HG03159 (cell line): ENCODE measurements at regions not wholly inside any gene's neighbourhood (a gene's known extent, or its start where the extent isn't known, plus 50 kb on each side); places are given as distances from the start of the nearest gene placed in this dataset.
"Not testable (repeated sequence)": the region's sequence is repeated elsewhere in the genome, so short reads cannot be mapped to it uniquely, and the experiment has no call there.

ENCODE experiments used
- ATAC-seq: cut with Tn5 transposase; IDR thresholded peaks from one replicate; pipeline ENCODE4 v1.9.1; 2021; ENCODE audit warnings: mild to moderate bottlenecking, moderate library complexity; ENCODE audit not compliant: unreplicated experiment

DNA sequence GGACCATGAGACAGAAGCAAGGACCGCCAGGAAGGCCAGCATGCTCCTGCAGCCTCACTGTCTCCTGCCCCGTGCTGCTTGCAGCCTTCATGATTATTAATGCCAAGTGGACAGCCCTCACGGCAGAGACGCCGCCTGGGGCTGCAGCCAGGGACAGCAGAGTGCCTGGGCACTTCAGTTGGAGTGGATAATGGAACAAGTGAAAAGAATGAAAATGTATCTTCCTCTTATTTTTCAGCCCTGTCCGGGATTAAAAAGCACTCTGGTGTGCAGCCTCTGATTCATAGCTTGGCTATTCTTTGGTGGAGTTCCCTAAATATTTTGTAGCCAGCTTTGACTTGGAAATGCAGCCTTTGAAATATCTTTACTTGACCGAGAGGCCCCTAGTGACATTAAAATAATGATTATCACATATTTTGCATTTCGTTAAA is 1404.2 kb downstream of the BRD1 start:
- no peak for ATAC-seq

- ATAC-seq, result no peak
Observed at GRCh38 chr22:48422900-48423480, 1404.7 kb downstream of the BRD1 start.

- no peak for ATAC-seq
Observed at GRCh38 chr22:48418831-48419230, 1408.8 kb downstream of the BRD1 start.

DNA sequence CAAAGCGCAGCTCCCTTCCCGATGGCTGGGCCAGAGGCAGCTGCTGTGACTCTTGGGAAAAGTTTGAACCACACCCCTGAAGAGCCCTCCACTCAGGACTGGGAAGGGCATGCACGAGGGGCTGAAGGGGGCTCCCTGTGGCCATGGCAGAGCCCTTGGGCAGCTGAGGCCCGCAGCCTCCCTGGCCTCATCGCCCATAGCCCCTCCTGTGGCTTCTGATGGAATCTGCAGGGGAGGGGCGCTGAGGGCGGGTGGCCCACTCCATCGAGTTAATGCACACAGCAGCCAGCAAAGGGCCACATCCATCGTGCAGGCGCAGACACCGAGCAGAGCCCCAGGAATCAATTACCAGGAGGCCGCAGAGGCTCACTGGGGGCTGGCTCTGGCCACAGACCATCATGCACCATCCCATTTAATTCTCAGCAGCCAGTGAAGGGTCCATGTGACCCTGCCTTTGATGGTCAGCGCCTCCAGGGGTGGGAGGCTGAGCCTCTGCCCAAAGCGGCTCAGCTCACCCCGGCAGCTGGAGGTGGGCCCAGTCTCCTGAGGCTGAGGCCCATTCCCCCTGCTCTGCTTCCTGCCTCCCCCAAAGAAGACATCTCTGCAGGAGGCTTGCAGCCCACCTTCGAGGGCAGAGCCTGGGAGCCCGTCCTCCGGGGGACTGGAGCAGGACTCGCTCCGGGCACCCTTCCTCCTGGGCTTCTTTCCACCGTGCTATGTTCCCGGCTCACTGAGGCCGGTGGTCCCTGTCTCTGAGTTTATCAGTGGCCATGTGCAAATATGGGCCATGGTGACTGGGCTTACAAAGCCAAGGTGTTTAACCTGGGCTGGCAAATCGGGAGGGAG is 1410.2 kb downstream of the BRD1 start:
- ATAC-seq, result no peak

- no peak for ATAC-seq
Observed at GRCh38 chr22:48416396-48417224, 1411.1 kb downstream of the BRD1 start.

DNA sequence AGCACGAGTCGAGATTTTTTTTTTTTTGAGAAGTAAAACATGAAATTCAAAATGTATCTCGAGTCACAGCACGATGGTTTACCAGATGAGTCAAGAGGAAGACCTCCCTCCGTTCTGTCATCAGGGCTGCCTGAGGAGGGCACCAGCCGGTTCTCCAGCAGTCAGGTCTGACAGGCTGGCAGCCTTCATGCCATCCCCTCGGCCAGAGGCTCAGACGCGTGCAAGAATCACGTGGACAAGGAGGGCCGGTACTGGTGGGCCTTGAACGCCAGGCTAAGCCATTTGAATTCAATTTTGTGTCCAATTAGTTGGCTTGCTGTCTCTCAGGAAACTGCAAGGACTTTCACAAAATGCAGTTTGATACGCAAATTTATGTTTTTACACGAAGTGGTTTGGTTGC is 1412.2 kb downstream of the BRD1 start:
- ATAC-seq, result no peak

GRCh38 chr22:48414651-48415050 is 1413.0 kb downstream of the BRD1 start:
- ATAC-seq, result no peak

DNA sequence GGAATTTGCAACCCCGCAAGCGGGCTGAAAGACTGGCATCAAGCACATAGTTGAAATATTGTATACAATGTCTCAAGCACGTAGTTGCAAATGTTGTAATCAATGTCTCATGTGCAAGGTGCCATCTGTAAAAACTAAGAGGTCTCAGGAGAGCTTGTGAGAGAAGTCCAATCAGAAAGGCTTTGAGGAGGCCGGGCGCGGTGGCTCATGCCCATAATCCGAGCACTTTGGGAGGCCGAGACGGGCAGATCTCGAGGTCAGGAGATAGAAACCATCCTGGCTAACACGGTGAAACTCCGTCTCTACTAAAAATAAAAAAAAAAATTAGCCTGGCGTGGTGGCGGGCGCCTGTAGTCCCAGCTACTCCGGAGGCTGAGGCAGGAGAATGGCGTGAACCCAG is 1414.7 kb downstream of the BRD1 start:
- not testable (repeated sequence) for ATAC-seq

DNA sequence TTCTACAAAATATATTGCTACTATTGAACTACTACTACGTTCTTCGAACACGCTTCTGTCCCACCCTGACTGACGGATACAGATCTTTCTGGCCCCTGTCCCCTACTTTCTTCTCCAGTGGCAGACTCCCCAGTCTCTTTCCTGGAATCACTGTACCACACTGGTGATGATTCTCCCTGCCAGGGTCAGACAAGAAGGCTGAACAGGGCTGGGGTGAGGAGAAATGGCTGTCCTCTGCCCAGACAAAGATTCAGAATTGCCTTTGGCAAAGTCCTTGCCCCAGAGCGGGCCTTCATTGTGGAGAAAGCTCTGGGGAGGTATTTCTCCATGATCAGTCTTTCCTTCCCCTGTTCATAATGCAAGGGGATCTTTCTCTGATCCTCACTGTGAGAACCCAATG is 1417.1 kb downstream of the BRD1 start:
- no peak for ATAC-seq

DNA sequence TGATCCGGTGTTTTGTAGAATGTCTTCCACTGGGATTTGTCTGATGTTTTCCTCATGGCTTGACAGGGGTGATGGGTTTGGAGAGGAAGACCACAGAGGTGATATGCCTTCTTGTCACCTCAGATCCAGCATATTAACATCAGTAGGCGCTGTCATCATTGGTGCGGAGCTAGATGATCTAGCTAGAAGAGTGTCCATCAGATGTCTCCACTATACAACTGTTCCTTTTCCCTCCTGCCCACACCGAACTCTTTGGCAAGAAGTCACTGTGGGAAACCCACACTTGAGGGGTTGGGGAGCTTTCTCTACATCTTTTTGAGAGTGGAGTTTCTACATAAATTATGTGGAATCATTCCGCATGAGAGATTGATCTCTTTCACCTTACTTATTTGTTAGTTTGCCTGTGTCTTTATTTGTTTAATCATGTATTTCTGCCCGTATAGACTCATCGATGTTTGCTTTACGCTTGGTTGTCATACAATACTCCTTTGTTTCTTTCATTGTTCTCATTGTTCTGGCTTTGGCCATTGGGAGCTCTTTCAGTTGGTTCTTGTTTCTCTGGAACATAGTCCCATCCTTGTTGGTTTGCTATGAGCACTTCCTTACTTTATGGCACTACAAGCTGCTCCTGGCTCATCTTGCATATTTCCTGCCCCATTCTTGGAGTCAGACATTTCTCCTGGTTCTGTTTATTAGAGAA is 1420.3 kb downstream of the BRD1 start:
- no peak for ATAC-seq

DNA sequence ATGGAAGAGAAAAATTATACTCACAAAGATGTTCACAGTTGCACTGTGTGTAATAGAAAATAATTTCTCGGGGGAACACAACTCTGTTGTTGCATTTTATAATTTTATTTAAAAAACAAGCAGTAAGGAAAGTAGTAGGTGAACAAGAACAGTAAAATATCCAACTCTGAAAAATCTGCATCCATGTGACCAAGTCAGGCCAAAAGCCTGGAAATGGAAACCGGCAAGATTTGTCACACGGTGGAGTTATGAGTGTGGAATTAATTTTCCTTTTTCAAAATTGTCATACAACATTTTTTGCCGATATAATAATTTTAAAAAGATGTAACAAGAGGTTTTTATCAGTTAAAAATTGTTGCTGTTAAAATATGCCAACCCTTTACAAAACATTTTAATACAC is 1421.5 kb downstream of the BRD1 start:
- no peak for ATAC-seq

- no peak for ATAC-seq
Observed at GRCh38 chr22:48405741-48406140, 1421.9 kb downstream of the BRD1 start.

DNA sequence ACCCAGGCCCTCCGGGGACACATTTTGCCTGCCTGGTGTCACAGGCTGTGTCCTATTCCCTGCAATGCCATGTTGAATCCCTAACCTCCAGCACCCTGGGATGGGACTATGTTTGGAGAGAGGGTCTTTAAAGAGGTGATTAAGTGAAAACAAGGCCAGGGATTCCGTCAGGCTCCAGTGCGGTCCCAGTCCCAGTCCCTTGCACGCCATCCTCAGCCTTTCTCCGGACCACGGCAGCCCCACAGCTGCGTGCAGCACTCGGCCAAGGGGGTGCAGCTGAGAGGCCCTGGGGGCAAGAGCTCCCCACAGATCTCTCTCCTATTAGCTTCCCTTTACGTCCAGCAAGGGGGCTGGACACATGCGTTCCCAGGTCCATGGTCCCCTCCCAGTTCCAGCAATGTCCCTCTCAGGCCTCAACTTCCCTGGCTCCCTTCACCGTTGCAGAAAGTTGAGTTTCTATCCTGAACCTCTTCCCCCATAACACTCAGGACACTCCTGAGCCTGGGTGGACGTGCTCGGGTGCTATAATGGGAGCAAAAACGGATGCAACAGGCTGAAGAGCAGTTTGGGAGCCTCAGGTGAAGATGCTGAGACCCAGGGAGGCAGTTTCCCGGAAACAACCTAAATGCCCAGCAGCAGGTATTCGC is 1422.7 kb downstream of the BRD1 start:
- ATAC-seq, result no peak

DNA sequence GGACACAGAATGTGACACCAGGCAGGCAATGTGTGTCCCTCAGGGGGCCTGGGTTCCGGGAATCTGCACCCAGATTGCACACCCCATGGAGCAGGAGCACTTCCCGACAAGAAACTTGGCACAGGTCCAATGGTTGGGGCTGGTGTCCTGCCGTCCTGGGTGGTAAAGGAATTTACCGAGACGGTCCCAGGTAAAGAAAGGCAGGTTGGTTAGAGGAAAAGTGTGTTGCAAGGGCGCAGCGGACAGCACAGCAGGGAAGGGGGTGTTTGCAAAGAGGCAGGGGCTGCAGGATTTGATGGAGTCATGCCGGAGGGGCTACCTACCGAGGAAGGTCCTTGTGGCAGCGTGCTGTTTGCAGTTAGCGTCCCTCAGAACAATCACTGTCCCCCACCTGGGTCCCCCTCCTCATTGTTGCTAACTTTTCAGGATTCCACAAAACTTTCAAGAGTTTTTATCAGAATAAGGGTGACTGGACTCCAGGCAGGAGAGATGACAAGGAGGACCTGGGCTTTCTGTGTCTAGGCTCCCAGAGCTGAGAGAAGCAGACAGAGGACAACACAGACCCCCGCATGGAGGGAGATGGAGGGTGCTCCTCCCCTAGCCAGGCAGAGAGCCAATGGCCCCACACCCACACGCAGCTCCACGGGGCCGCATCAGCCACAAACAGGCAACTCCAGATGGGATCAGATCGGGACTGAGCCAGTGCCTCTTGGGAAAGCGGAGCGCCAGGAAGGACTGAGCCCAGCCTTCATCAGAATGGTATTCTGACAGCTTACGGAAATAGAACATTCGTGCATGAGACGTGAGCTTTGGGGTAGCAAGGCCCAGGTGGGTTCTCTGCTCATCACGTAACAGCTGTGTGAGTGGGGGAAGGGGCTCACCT is 1423.9 kb downstream of the BRD1 start:
- no peak for ATAC-seq

- ATAC-seq, result no peak
Observed at GRCh38 chr22:48402591-48403031, 1425.1 kb downstream of the BRD1 start.

DNA sequence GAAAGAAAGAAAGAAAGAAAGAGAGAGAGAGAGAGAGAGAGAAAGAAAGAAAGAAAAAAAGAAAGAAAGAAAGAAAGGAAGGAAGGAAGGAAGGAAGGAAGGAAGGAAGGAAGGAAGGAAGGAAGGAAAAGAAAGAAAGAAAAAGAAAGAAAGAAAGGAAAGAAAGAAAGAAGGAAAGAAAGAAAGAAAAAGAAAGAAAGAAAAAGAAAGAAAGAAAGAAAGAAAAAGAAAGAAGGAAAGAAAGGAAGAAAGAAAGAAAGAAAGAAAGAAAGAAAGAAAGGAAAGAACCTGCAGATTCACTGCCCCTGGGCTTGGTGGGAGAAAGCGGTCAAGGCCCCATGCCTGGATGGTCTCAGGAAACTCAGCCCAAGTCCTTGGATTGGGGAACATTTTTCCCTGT is 1426.2 kb downstream of the BRD1 start:
- ATAC-seq, result not testable (repeated sequence)

DNA sequence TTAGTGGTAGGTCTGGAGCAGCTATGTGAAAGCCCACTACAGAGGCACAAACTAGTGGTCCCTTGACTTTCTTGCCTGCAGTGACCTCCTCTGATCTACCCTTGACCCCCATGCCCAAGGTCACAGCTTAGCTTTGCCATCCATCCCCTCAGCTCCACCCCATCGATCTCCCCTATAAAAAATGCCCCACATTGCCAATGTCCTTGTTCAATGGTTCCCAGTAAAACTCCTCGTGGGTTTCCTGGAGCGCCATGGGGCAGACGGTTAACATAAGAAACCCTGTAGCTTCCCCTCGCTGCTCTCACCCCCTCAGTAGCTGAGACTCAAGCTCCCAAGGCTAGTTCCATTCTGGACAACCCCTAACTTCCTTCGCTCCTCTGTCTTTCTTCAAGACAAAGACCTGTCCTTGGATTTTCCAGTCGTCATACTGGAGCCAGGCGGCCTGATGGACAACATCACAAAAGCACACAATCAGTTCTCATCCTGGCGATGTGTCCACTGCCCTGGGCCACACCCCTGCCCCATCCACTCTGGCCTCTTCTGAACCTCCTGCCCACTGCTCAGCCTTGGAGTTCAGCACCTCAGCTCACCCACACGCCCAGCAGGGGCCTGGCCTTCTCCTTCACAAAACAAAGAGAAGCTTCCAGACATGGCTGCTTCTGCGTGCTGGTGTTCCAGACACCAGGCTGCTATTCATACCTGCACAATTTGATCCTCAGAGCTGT is 1429.3 kb downstream of the BRD1 start:
- no peak for ATAC-seq

DNA sequence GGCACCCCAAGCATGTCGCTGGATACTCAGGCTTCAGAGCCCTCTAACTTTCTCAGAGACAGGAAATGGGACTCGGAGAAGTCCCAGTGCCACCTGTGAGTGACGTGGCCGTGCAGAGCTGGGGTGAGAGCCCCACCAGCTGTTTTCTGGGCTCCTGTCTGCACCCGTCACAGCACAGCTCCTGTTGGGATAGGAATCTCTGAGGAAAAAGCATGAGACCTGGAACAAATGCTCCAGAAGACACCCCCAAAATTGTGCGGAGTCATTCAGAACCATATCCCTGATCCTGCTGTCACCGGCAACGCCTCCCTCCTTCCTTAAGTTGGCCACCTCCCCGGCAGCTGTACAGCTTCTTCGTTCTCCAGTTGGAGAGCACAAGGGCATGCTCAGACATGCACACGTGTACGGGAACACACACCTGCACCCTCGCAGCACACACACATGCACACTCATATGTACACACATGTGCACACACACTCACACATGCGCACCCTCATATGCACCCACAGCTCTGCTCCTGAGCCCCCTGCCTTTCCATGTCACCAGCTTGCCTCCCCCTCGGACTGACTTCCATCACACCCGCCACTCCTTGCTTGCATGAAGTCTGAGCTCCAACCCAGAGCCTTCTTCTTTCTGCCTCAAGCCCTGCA is 1430.0 kb downstream of the BRD1 start:
- ATAC-seq, result no peak
